ENCODE measurements at regions not wholly inside any gene's neighbourhood (a gene's known extent, or its start where the extent isn't known, plus 50 kb on each side); places are given as distances from the start of the nearest gene placed in this dataset.
"Not testable (repeated sequence)": the region's sequence is repeated elsewhere in the genome, so short reads cannot be mapped to it uniquely, and the experiment has no call there.

DNA sequence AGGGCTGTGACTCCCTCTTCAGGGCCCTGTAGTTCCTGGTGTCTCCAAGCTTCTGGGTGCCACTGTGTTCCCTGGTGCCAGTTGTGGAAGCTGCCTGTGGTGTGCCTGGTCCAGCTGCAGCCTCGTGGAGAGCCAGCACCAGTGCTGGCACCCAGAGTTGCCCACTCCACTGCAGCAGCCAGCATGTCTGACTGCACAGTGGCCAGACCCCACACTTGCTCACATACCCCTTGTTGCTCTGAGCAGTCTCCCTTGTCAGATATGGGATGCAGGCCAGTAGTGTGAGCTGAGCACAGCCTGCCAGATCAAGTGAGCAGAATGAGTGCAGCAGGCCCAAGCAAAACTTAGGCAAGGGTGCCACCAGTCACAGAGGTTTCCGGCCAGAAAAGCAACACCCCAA lies 108.6 kb downstream of the ZMAT1 start:
- no peak for DNase-seq

DNA sequence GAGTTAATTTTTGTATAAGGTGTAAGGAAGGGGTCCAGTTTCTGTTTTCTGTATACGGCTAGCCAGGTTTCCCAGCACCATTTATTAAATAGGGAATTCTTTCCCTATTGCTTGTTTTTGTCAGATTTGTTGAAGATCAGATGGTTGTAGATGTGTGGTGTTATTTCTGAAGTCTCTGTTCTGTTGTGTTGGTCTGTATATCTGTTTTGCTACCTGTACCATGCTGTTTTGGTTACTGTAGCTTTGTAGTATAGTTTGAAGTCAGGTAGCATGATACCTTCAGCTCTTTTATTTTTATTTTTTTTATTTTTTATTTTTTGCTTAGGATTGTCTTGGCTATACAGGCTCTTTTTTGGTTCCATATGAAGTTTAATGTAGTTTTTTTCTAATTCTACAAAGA lies 114.1 kb downstream of the ZMAT1 start:
- DNase-seq: not testable (repeated sequence)

- DNase-seq: no peak
These were observed 118.6 kb downstream of the ZMAT1 start for GRCh38 chrX:101813200-101813599.

DNA sequence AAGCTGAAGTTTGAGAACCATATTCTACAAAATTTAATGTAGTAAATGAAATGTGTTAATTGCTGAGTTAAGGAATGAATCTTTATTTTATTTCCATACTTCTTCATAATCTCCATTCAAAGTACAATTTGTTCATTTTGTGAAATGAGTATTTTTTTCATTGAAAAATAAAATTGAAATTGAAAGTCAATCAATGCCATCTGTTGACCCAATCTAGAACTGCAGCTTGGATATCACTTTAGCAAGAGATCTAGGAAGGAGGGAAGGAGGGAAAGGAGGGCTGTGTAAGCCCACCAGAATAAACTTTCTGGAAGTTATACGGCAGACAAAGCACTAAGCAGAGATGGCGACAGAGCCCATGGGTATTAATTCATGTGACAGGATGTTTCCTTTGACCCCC lies 128.4 kb downstream of the ZMAT1 start:
- no peak for DNase-seq

DNA sequence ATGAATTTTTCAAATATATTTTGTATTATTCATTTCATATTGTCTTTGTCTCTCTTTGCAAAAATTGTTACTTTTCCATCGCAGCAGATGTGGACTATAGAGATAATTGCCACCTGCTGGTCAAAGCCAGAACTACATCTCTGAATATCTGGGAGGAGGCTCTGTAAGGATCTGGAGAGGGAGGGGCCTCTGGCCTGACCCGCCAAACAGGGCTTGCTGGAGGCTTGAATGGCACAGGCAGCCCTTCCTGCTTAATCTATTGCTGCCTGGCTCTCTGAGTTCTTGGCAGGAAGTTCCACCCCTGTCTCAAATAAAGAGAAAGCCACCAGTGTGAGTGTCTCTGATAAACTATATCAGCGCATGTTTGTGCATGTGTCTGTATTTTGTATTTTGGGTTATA lies 132.4 kb downstream of the ZMAT1 start:
- peak; percentile 18 to 47 for DNase-seq

GRCh38 chrX:101787934-101788333 lies 128.3 kb upstream of the ARMCX2 start:
- DNase-seq: no peak

DNA sequence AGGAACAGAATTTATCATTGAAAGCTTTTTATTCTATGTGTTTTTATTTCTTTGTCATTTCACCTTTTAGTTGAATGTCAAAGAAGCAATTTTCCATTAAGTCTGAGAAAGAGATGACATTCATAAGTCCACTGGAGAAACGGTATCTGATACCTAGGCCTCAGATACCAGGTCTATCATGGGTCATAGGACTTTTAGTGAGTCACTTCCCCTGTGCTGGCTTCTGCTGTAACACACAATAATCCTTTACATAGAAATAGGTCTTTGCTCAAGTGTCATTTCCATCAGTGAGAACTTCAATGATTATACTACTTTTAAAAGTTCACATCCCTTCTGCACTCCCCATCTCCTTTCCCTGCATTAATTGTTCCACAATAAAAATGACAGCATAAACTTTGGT lies 125.5 kb upstream of the ARMCX2 start:
- no peak for DNase-seq

DNA sequence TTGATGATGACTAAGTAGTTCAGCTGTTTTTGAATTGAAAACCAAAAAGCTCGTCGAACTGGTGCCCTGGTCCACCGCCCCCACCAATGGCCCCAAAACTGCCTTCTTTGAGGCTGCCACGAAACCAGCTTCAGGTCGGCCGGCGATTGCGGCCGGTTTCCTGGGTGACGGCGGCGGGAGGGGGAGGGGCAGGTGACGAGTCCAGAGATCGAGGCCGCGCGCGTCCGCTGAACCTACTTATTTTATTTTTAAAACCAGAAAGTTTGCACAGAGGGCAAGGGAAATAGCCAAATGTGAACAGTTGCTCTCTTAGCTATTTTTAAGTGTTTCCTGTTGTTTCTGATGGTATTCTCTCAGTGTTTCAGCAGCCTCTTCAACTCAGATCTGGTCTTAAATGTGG lies 120.8 kb upstream of the ARMCX2 start:
- DNase-seq: not testable (repeated sequence)

- no peak for DNase-seq
These were observed 114.7 kb upstream of the ARMCX2 start for GRCh38 chrX:101774340-101774739.

DNA sequence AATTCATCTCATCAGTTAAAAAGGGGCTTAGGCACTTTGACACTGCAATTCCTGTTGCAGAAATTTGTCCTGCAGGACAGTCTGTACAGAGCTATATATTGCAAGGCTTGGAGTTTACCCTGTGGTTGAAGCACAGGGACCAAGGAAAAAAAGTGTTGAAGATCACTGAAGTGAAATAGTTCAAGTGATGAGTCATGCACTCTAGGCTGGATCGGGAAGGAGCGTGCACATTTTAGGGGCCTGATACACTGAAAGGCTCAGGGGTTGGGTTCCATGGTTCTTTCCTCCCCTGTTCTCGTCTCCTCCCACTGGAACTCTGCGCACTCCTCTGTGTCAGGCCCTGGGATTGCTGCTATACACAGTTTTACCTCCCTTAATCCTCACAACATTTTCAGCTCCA lies 104.9 kb upstream of the ARMCX2 start:
- no peak for DNase-seq

DNA sequence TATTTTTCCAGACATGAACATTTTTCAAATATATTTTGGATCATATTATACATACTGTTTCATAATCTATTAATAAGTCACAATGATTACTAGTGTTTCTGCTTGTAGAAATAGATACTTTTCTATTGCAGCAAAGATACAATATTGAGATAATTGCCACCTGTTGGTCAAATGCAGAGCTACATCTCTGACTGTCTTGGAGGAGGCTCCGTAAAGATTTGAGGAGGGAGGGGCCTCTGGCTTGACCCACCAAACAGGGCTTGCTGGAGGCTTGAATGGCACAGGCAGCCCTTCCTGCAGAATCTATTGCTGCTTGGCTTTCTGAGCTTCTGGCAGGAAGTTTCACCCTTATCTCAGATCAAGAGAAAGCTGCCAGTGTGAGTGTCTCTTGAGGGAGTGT lies 99.3 kb upstream of the ARMCX2 start:
- no peak for DNase-seq

- no peak for DNase-seq
These were observed 91.1 kb upstream of the ARMCX2 start for GRCh38 chrX:101750744-101751143.

DNA sequence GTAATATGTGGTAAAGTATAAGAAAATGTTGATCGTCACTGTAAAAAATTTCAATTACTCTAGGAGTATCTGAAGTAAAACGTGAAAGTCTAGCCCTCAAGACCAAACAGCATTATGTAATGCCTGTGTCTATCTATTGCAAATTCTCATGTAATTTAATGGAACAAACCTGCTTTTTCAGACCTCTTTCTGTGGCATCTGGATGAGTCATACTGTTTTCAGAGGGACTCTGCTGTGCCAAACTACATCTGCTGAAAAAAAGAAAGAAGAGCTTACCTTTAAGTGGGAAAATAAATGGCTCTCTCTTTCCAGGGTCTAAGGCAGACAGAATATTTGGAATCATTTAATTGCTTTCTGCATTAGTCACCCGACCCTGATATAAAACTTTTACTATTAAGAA lies 89.8 kb upstream of the ARMCX2 start:
- no peak for DNase-seq

GRCh38 chrX:101745046-101745445 lies 85.4 kb upstream of the ARMCX2 start:
- no peak for DNase-seq

- no peak for DNase-seq
These were observed 84.4 kb upstream of the ARMCX2 start for GRCh38 chrX:101744085-101744484.

DNA sequence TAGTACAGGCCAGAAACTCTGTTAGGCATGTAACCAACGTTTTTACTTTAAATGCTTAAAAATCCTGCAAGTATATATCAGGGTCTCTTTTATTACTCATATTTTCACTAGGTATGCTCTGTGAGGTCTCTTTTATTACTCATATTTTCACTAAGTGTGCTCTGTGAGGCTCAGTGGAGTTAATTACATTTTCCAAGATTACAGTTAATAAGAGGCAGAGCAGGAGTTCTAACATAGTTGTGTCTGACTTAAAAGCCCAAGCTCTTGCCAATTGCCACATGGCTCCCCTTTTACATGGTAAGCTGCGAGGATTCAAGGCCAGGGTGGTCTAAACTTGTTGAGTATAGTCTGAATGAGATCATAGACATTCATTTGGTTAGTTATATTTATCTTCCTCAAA lies 81.0 kb upstream of the ARMCX2 start:
- no peak for DNase-seq

DNA sequence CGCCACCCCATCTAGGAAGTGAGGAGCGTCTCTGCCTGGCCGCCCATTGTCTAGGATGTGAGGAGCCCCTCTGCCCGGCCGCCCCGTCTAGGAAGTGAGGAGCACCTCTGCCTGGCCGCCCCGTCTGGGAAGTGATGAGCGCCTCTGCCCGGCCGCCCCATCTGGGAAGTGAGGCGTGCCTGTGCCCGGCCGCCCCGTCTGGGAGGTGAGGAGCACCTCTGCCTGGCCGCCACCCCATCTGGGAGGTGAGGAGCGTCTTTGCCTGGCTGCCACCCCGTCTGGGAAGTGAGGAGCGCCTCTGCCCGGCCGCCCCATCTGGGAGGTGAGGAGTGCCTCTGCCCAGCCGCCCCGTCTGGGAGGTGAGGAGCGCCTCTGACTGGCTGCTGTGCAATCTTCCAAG lies 79.2 kb upstream of the ARMCX2 start:
- DNase-seq: not testable (repeated sequence)

DNA sequence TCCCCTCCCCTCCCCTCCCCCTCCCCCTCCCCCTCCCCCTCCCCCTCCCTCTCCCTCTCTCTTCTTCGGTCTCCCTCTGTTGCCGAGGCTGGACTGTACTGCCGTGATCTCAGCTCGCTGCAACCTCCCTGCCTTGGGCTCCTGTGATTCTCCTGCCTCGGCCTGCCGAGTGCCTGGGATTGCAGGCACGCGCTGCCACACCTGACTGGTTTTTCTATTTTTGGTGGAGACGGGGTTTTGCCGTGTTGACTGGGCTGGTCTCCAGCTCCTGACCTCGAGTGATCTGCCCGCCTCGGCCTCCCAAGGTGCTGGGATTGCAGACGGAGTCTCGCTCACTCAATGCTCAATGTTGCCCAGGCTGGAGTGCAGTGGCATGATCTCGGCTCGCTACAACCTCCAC lies 78.8 kb upstream of the ARMCX2 start:
- not testable (repeated sequence) for DNase-seq

- DNase-seq: no peak
These were observed 77.0 kb upstream of the ARMCX2 start for GRCh38 chrX:101736651-101737050.

GRCh38 chrX:101732870-101733269 lies 73.2 kb upstream of the ARMCX2 start:
- DNase-seq: no peak

DNA sequence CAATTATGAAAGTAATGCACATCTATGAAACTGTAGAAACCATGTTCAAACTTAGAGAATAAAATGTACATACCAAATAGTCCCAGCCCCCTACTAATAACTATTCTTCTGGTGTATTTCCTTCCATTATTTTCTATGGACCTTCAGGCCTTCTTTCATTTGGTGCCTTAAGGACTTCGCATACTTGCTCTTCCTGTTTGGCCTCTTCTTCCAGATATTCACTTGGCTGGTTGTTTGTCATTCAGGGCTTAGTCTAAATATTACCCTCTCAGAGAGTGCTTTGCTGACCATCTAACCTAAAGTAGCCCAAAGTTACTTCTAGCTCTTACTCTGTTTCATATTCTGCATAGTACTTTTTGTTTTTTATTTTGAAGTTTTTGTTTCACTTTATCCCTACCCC lies 70.3 kb upstream of the ARMCX2 start:
- DNase-seq: no peak

All from cerebellar nuclear complex (tissue), 1 donor.